HFFc6 (cell line): ENCODE measurements at regions not wholly inside any gene's neighbourhood (a gene's known extent, or its start where the extent isn't known, plus 50 kb on each side); places are given as distances from the start of the nearest gene placed in this dataset.

Experiments
- DNase-seq: peaks from one replicate; pipeline ENCODE4 v3.0.0-alpha.2; 2018
- H3K27ac Mint-ChIP-seq: 2 replicates; pipeline ENCODE4 v1.8.0; 2020; ENCODE audit warnings: mild to moderate bottlenecking, mixed read lengths
- H3K27me3 Mint-ChIP-seq: 2 replicates; pipeline ENCODE4 v1.8.0; 2021; ENCODE audit warnings: mild to moderate bottlenecking, moderate library complexity, mixed read lengths; ENCODE audit not compliant: insufficient read depth
- H3K36me3 Mint-ChIP-seq: 2 replicates; pipeline ENCODE4 v1.8.0; 2021; ENCODE audit warnings: low read depth, mixed read lengths
- H3K4me1 Mint-ChIP-seq: 2 replicates; pipeline ENCODE4 v1.8.0; 2020; ENCODE audit warnings: low read depth, mixed read lengths
- H3K4me3 Mint-ChIP-seq: 2 replicates; pipeline ENCODE4 v1.8.0; 2020; ENCODE audit warnings: mild to moderate bottlenecking, moderate library complexity, mixed read lengths
- H3K9me3 Mint-ChIP-seq: 2 replicates; pipeline ENCODE4 v1.8.0; 2020; ENCODE audit warnings: mild to moderate bottlenecking, mixed read lengths
- CTCF ChIP-seq: fragments of 200-600 bp; sonication (generic); IDR thresholded peaks from 2 replicates; pipeline ENCODE4 v1.5.0; 2021; ENCODE audit warnings: antibody characterized with exemption, mild to moderate bottlenecking

DNA sequence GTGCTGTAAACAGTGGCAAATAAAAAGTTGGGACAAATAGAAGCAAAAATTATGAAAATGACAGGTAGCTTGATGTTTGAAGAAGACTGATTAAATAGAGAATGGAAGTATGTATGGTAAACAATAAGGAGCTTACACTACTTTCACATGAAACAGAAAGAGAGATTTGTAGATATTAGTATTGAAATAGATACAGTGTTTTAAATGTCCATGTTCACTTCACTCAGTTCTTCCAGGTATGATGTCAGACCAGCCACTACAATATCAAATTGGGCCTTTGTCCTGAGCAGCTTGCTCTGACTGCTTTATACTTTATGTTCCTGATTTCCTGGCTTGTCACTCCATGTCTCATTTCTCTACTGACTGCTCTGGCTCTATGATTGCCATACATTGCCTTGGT is 107.5 kb downstream of the CENPW start:
- peaks cover 1% of the 10 kb centered on the region; the same call in 1 of the 2 replicates for H3K27me3 Mint-ChIP-seq
- no peak for TF ChIP-seq CTCF
- no peak for DNase-seq
- H3K4me3 Mint-ChIP-seq: no peak overlapping the region
- no peaks in the 10 kb centered on the region; the same call in 1 of the 2 replicates for H3K4me1 Mint-ChIP-seq
- H3K27ac Mint-ChIP-seq: no peak overlapping the region
- no peaks in the 10 kb centered on the region; the same call in 1 of the 2 replicates for H3K9me3 Mint-ChIP-seq
- H3K36me3 Mint-ChIP-seq: no peaks in the 10 kb centered on the region

- no peaks in the 10 kb centered on the region for H3K4me1 Mint-ChIP-seq
- TF ChIP-seq CTCF: no peak
- H3K27ac Mint-ChIP-seq: no peak overlapping the region
- DNase-seq: no peak
- peaks cover 2% of the 10 kb centered on the region; the same call in 1 of the 2 replicates for H3K27me3 Mint-ChIP-seq
- H3K36me3 Mint-ChIP-seq: no peaks in the 10 kb centered on the region
- no peak overlapping the region for H3K4me3 Mint-ChIP-seq
- H3K9me3 Mint-ChIP-seq: peaks cover 4% of the 10 kb centered on the region; the same call in 1 of the 2 replicates
Measured at GRCh38 chr6:126461045-126461444, 121.1 kb downstream of the CENPW start.

DNA sequence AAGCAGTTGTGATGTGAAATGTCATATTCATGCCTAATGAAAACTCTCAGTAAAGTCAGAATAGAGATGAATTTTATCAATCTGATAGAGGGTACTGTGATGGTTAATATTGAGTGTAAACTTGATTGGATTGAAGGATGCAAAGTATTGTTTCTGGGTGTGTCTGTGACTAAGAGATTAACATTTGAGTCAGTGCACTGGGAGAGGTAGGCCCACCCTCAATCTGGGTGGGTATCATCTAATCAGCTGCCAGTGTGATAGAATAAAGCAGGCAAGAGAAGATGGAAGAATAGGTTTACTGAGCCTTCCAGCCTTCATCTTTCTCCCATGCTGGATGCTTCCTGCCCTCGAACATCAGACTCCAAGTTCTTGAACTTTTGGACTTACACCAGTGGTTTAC is 124.3 kb downstream of the CENPW start:
- Mint-ChIP-seq H3K4me1 (no peaks in the 10 kb centered on the region), H3K27ac (no peak overlapping the region), H3K27me3 (peaks cover 2% of the 10 kb centered on the region; the same call in 1 of the 2 replicates), H3K9me3 (peaks cover 11% of the 10 kb centered on the region), H3K36me3 (no peaks in the 10 kb centered on the region), H3K4me3 (no peak overlapping the region)
- DNase-seq: no peak
- TF ChIP-seq CTCF: no peak

DNA sequence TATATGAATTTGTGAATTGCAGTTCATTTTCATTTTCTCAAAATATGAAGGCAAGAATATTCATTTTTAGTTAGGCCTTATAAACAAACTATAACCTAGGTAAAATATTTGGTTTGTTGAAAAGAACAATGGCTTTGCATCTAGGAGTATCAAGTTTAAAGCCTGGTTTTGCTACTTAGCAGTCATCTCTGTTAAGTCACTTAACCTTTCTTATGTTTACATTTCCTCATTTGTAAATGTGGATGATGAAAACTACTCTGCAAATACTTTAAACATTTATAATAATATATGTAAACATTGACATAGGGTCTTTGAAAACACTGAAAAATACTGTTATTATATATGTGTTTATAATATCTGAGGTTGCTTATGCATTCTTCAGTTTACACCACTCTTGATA is 135.5 kb downstream of the CENPW start:
- Mint-ChIP-seq H3K9me3 (peaks cover 22% of the 10 kb centered on the region; the same call in 1 of the 2 replicates), H3K4me1 (no peaks in the 10 kb centered on the region), H3K27me3 (no peaks in the 10 kb centered on the region), H3K36me3 (no peaks in the 10 kb centered on the region), H3K4me3 (no peak overlapping the region), H3K27ac (no peak overlapping the region)
- DNase-seq: no peak
- no peak for TF ChIP-seq CTCF

GRCh38 chr6:126477678-126478077 is 137.8 kb downstream of the CENPW start:
- no peaks in the 10 kb centered on the region for H3K27me3 Mint-ChIP-seq

More at GRCh38 chr6:126477678-126478077, 137.8 kb downstream of the CENPW start:
- Mint-ChIP-seq H3K36me3 (no peaks in the 10 kb centered on the region), H3K4me1 (no peaks in the 10 kb centered on the region), H3K4me3 (no peak overlapping the region), H3K27ac (no peak overlapping the region), H3K9me3 (peaks cover 11% of the 10 kb centered on the region; the same call in 1 of the 2 replicates)
- no peak for DNase-seq
- no peak for TF ChIP-seq CTCF
